Endothelial cell of umbilical vein (primary cell): ENCODE measurements at regions not wholly inside any gene's neighbourhood (a gene's known extent, or its start where the extent isn't known, plus 50 kb on each side); places are given as distances from the start of the nearest gene placed in this dataset.

Experiments
- BruUV-seq: library from RNA; stranded (reverse); fragments of 400-500 nt; replicated peaks from 2 replicates; lab custom pipeline; 2021; lab: Mats Ljungman, UMichigan
- CTCF ChIA-PET: fragments of 300-600, 350-600 bp; sonication (Branson Sonifier 250); formaldehyde crosslinking; loops from one replicate; lab custom pipeline; 2021; ENCODE audit warnings: antibody characterized with exemption, inconsistent platforms; lab: Charles Lee
- POLR2A ChIA-PET: fragments of 300-600, 350-600 bp; sonication (Branson Sonifier 250); formaldehyde crosslinking; loops from one replicate; lab custom pipeline; 2021; ENCODE audit warnings: antibody characterized with exemption, inconsistent platforms; lab: Charles Lee
- DNase-seq: peaks from one replicate; pipeline ENCODE4 v3.0.0-alpha.2; 2011; ENCODE audit warnings: low read depth, low spot score
- FAIRE-seq: peaks from 2 replicates; lab custom pipeline; 2011; peaks lifted over from hg19 to GRCh38; lab: Jason Lieb, UNC
- H2AFZ ChIP-seq: 2 replicates; pipeline ENCODE4 v1.6.0; 2012; ENCODE audit warnings: low read depth, low read length, control low read depth, inconsistent platforms
- H3K27ac ChIP-seq: 2 replicates; pipeline ENCODE4 v1.5.1; 2011; ENCODE audit warnings: low read depth, mild to moderate bottlenecking, control low read depth, low read length, moderate library complexity; ENCODE audit not compliant: insufficient read depth
- H3K27me3 ChIP-seq, 2 experiments: 2 replicates each; pipeline versions ENCODE4 v1.6.0 to v1.6.1; 2011; ENCODE audit warnings: low read length in 2 of 2, mixed read lengths in 1 of 2; ENCODE audit not compliant: control insufficient read depth in 2 of 2, insufficient read depth in 2 of 2
- H3K36me3 ChIP-seq, 2 experiments: 2 replicates in 1 of 2; 3 replicates in 1 of 2; pipeline ENCODE4 v1.5.1; 2011; ENCODE audit warnings: low read length in 2 of 2, mild to moderate bottlenecking in 1 of 2, moderate library complexity in 1 of 2; ENCODE audit not compliant: control insufficient read depth in 2 of 2, insufficient read depth in 2 of 2; ENCODE audit errors: extremely low read depth in 1 of 2
- H3K4me1 ChIP-seq: 3 replicates; pipeline ENCODE4 v1.5.1; 2011; ENCODE audit warnings: mild to moderate bottlenecking, low read length; ENCODE audit not compliant: control insufficient read depth, insufficient read depth; ENCODE audit errors: extremely low read depth
- H3K4me2 ChIP-seq: 2 replicates; pipeline ENCODE4 v1.6.1; 2011; ENCODE audit warnings: low read length, control low read depth, mixed read lengths; ENCODE audit not compliant: insufficient read depth
- H3K4me3 ChIP-seq, 3 experiments: fragments of 200-600 bp in 1 of 3; sonication (generic), shearing (Covaris generic) in 1 of 3; replicated peaks in 1 of 3; 2 replicates each; pipeline ENCODE4 v1.5.1; 2011 to 2016; ENCODE audit warnings: control low read depth in 3 of 3, low read length in 3 of 3, mild to moderate bottlenecking in 2 of 3, inconsistent platforms in 1 of 3, low read depth in 1 of 3, moderate library complexity in 1 of 3; ENCODE audit not compliant: insufficient read depth in 1 of 3
- H3K79me2 ChIP-seq: 2 replicates; pipeline ENCODE4 v1.6.0; 2012; ENCODE audit warnings: low read length, inconsistent platforms; ENCODE audit not compliant: control insufficient read depth, insufficient read depth
- H3K9ac ChIP-seq: replicated peaks from 2 replicates; pipeline ENCODE3; 2011; ENCODE audit warnings: low read length, control low read depth; ENCODE audit not compliant: insufficient read depth; ENCODE audit errors: extremely low read depth
- H3K9me1 ChIP-seq: replicated peaks from 3 replicates; pipeline ENCODE4 v1.6.0; 2011; ENCODE audit warnings: mild to moderate bottlenecking, low read length; ENCODE audit not compliant: control insufficient read depth, insufficient read depth; ENCODE audit errors: extremely low read depth
- H3K9me3 ChIP-seq: replicated peaks from 2 replicates; pipeline ENCODE4 v1.5.1; 2012; ENCODE audit warnings: low read length, inconsistent platforms; ENCODE audit not compliant: control insufficient read depth, insufficient read depth
- H4K20me1 ChIP-seq: replicated peaks from 2 replicates; pipeline ENCODE3; 2011; ENCODE audit warnings: mild to moderate bottlenecking, low read length; ENCODE audit not compliant: control insufficient read depth, insufficient read depth; ENCODE audit errors: extremely low read depth
- CTCF ChIP-seq, 2 donors: IDR thresholded peaks; 1 replicate in 1 of 2; 2 replicates in 1 of 2; pipeline ENCODE4 v1.5.1; 2011; ENCODE audit warnings: low read length in 2 of 2, mild to moderate bottlenecking in 2 of 2, moderate library complexity in 2 of 2, control low read depth in 1 of 2, inconsistent platforms in 1 of 2, low read depth in 1 of 2; ENCODE audit not compliant: insufficient read depth in 1 of 2; ENCODE audit errors: extremely low read depth in 1 of 2
- EZH2 ChIP-seq: IDR thresholded peaks from 2 replicates; pipeline ENCODE4 v1.6.1; 2012; ENCODE audit warnings: borderline replicate concordance, low read depth, mild to moderate bottlenecking, moderate library complexity, low read length, inconsistent platforms; ENCODE audit not compliant: severe bottlenecking
- FOS ChIP-seq: IDR thresholded peaks from 2 replicates; pipeline ENCODE4 v1.6.1; 2011; ENCODE audit warnings: mild to moderate bottlenecking, low read length, moderate library complexity, borderline replicate concordance; ENCODE audit not compliant: insufficient read depth
- GATA2 ChIP-seq: IDR thresholded peaks from 2 replicates; pipeline ENCODE4 v1.7.0; 2011; ENCODE audit warnings: low read depth, mild to moderate bottlenecking, moderate library complexity, mixed read lengths, low read length; ENCODE audit not compliant: insufficient read length, insufficient read depth
- JUN ChIP-seq: IDR thresholded peaks from 2 replicates; pipeline ENCODE4 v1.6.1; 2011; ENCODE audit warnings: borderline replicate concordance, low read depth; ENCODE audit not compliant: insufficient read length, insufficient read depth
- MAX ChIP-seq: IDR thresholded peaks from 2 replicates; pipeline ENCODE4 v1.6.1; 2011; ENCODE audit not compliant: insufficient read depth, insufficient read length
- MYC ChIP-seq: IDR thresholded peaks from one replicate; pipeline ENCODE4 v1.6.1; 2011; ENCODE audit warnings: mild to moderate bottlenecking, low read depth, low read length
- POLR2A ChIP-seq: IDR thresholded peaks from 2 replicates; pipeline ENCODE4 v1.6.1; 2012; ENCODE audit warnings: low read depth, mild to moderate bottlenecking, control low read depth, low read length
- POLR2AphosphoS5 ChIP-seq: IDR thresholded peaks from 2 replicates; pipeline ENCODE4 v1.6.1; 2012; ENCODE audit warnings: low read depth, mild to moderate bottlenecking, control low read depth, low read length, moderate library complexity; ENCODE audit not compliant: insufficient read depth
- dilution Hi-C: fragments of 300-500 bp; cut with MboI; formaldehyde crosslinking; loops from one replicate; pipeline ENCODE4 v1.15.0; 2019; ENCODE audit warnings: low sequenced_read_pairs; ENCODE audit not compliant: extremely low pct_ligation_motif_present
- intact Hi-C: fragments of 100-400 bp; cut with micrococcal nuclease; formaldehyde crosslinking; loops from one replicate; pipeline ENCODE4 v1.10.0; 2022

- dilution Hi-C loops (no loop called here), intact Hi-C loops (no loop called here)
- ChIA-PET CTCF (interaction anchor here (1.0 kb wide), 1 partner anchor 11 kb away, joined by 3 read pairs; no protein-coding TSS in a partner anchor), POLR2A (no interaction called here)
- H3K4me3 ChIP-seq: no peak overlapping the region
- no peak overlapping the region for H3K4me2 ChIP-seq
- H3K27ac ChIP-seq: no peak overlapping the region
- BruUV-seq: no TSS peak
- H3K79me2 ChIP-seq: no peaks in the 10 kb centered on the region
- FAIRE-seq: no peak
- H3K36me3 ChIP-seq: no peaks in the 10 kb centered on the region
- H3K9me1 ChIP-seq: no peaks in the 10 kb centered on the region
- H3K27me3 ChIP-seq: no peaks in the 10 kb centered on the region
- TF ChIP-seq EZH2 (no peak), MAX (no peak), POLR2A (no peak), JUN (no peak), MYC (no peak), POLR2AphosphoS5 (no peak), GATA2 (no peak), CTCF (IDR thresholded peaks at IDR 0.05; ENCODE audit: extremely low read depth in 1 of 2, insufficient read depth in 1 of 2, low read depth in 1 of 2, low read length in 2 of 2) (no peak), FOS (no peak)
- H3K4me1 ChIP-seq: no peaks in the 10 kb centered on the region
- DNase-seq: no peak
- no peak overlapping the region for H2AFZ ChIP-seq
- H3K9me3 ChIP-seq: no peaks in the 10 kb centered on the region
- no peak overlapping the region for H3K9ac ChIP-seq
- H4K20me1 ChIP-seq: no peaks in the 10 kb centered on the region
These were observed 91.0 kb upstream of the CD55 start for GRCh38 chr1:207230441-207230840.
